ENCODE measurements at regions not wholly inside any gene's neighbourhood (a gene's known extent, or its start where the extent isn't known, plus 50 kb on each side); places are given as distances from the start of the nearest gene placed in this dataset.
"Not testable (repeated sequence)": the region's sequence is repeated elsewhere in the genome, so short reads cannot be mapped to it uniquely, and the experiment has no call there.

GRCh38 chr5:63083689-63084088, 505.1 kb downstream of the LRRC70 start:
- H3K36me3 Mint-ChIP-seq, H3K27me3 Mint-ChIP-seq, H3K4me3 Mint-ChIP-seq, H3K4me1 Mint-ChIP-seq, DNase-seq, H3K9me3 Mint-ChIP-seq, H3K27ac Mint-ChIP-seq, POLR2A ChIA-PET, ATAC-seq: not testable (repeated sequence)

GRCh38 chr5:63081402-63081801, 502.8 kb downstream of the LRRC70 start:
- Mint-ChIP-seq H3K9me3 (peaks cover 0 to 7% (median 0%) of the 10 kb centered on the region in 9 donors), H3K36me3 (no peaks in the 10 kb centered on the region), H3K4me1 (no peaks in the 10 kb centered on the region), H3K4me3 (no peak overlapping the region), H3K27ac (no peak overlapping the region), H3K27me3 (peaks cover 0 to 2% (median 0%) of the 10 kb centered on the region in 5 donors)
- POLR2A ChIA-PET = no interaction called here
- DNase-seq = no peak
- ATAC-seq = no peak

- Mint-ChIP-seq H3K27ac (no peak overlapping the region), H3K4me3 (no peak overlapping the region), H3K36me3 (no peaks in the 10 kb centered on the region), H3K27me3 (peaks cover 0 to 3% (median 0%) of the 10 kb centered on the region in 5 donors), H3K4me1 (no peaks in the 10 kb centered on the region), H3K9me3 (peaks cover 0 to 8% (median 0%) of the 10 kb centered on the region in 9 donors)
- ATAC-seq (no peak), DNase-seq (no peak)
- POLR2A ChIA-PET = no interaction called here
These were observed 491.4 kb downstream of the LRRC70 start for GRCh38 chr5:63070001-63070400.

- no peak for DNase-seq
These were observed 476.8 kb downstream of the LRRC70 start for GRCh38 chr5:63055421-63055820.

GRCh38 chr5:63053019-63053638, 474.5 kb downstream of the LRRC70 start:
- Mint-ChIP-seq H3K36me3 (no peaks in the 10 kb centered on the region), H3K27me3 (peaks cover 0 to 6% (median 0%) of the 10 kb centered on the region in 5 donors), H3K4me3 (no peak overlapping the region), H3K27ac (no peak overlapping the region), H3K9me3 (peaks cover 0 to 7% (median 0%) of the 10 kb centered on the region in 9 donors), H3K4me1 (no peaks in the 10 kb centered on the region)
- DNase-seq = no peak
- ATAC-seq = no peak
- POLR2A ChIA-PET = no interaction called here

More at GRCh38 chr5:63055421-63055820, 476.8 kb downstream of the LRRC70 start:
- POLR2A ChIA-PET = no interaction called here
- H3K27ac Mint-ChIP-seq = no peak overlapping the region
- ATAC-seq = no peak
- H3K4me3 Mint-ChIP-seq = no peak overlapping the region
- H3K9me3 Mint-ChIP-seq = peaks cover 0 to 11% (median 0%) of the 10 kb centered on the region in 9 donors
- H3K27me3 Mint-ChIP-seq = peaks cover 0 to 6% (median 0%) of the 10 kb centered on the region in 5 donors
- no peaks in the 10 kb centered on the region for H3K4me1 Mint-ChIP-seq
- no peaks in the 10 kb centered on the region for H3K36me3 Mint-ChIP-seq

- H3K27ac Mint-ChIP-seq = no peak overlapping the region
- peaks cover 0 to 6% (median 0%) of the 10 kb centered on the region in 5 donors for H3K27me3 Mint-ChIP-seq
- no peak for ATAC-seq
- peaks cover 0 to 5% (median 0%) of the 10 kb centered on the region in 9 donors for H3K9me3 Mint-ChIP-seq
- POLR2A ChIA-PET = no interaction called here
- no peaks in the 10 kb centered on the region for H3K4me1 Mint-ChIP-seq
- H3K36me3 Mint-ChIP-seq = no peaks in the 10 kb centered on the region
- no peak for DNase-seq
- H3K4me3 Mint-ChIP-seq = no peak overlapping the region
These were observed 472.3 kb downstream of the LRRC70 start for GRCh38 chr5:63050916-63051315.

GRCh38 chr5:63049935-63050334, 471.3 kb downstream of the LRRC70 start:
- no peaks in the 10 kb centered on the region for H3K4me1 Mint-ChIP-seq
- no peak for ATAC-seq
- POLR2A ChIA-PET = no interaction called here

GRCh38 chr5:63043792-63044191, 465.2 kb downstream of the LRRC70 start:
- Mint-ChIP-seq H3K4me1 (no peaks in the 10 kb centered on the region), H3K27ac (no peak overlapping the region), H3K4me3 (no peak overlapping the region), H3K36me3 (no peaks in the 10 kb centered on the region), H3K27me3 (no peaks in the 10 kb centered on the region), H3K9me3 (peaks cover 0 to 6% (median 0%) of the 10 kb centered on the region in 9 donors)
- POLR2A ChIA-PET = no interaction called here
- DNase-seq (no peak), ATAC-seq (no peak)

More at GRCh38 chr5:63049935-63050334, 471.3 kb downstream of the LRRC70 start:
- no peak for DNase-seq
- no peaks in the 10 kb centered on the region for H3K27me3 Mint-ChIP-seq
- no peak overlapping the region for H3K27ac Mint-ChIP-seq
- peaks cover 0 to 4% (median 0%) of the 10 kb centered on the region in 9 donors for H3K9me3 Mint-ChIP-seq
- H3K36me3 Mint-ChIP-seq = no peaks in the 10 kb centered on the region
- no peak overlapping the region for H3K4me3 Mint-ChIP-seq

GRCh38 chr5:63032343-63032742, 453.7 kb downstream of the LRRC70 start:
- Mint-ChIP-seq H3K27ac (no peak overlapping the region), H3K27me3 (peaks cover 0 to 9% (median 2%) of the 10 kb centered on the region in 5 donors), H3K4me3 (no peak overlapping the region), H3K4me1 (no peaks in the 10 kb centered on the region), H3K36me3 (peaks cover 0 to 24% (median 2%) of the 10 kb centered on the region in 3 donors), H3K9me3 (peaks cover 0 to 36% (median 24%) of the 10 kb centered on the region in 9 donors)
- POLR2A ChIA-PET = no interaction called here
- no peak for DNase-seq
- ATAC-seq = no peak

GRCh38 chr5:63029891-63030290, 451.3 kb downstream of the LRRC70 start:
- no peak for DNase-seq
- Mint-ChIP-seq H3K4me1 (no peaks in the 10 kb centered on the region), H3K27me3 (peaks cover 0 to 9% (median 2%) of the 10 kb centered on the region in 5 donors), H3K36me3 (peaks cover 0 to 18% (median 0%) of the 10 kb centered on the region in 3 donors), H3K9me3 (peaks cover 0 to 36% (median 24%) of the 10 kb centered on the region in 9 donors), H3K27ac (no peak overlapping the region), H3K4me3 (no peak overlapping the region)
- ATAC-seq = no peak
- POLR2A ChIA-PET = no interaction called here

GRCh38 chr5:63025679-63026078, 447.1 kb downstream of the LRRC70 start:
- Mint-ChIP-seq H3K4me1 (no peaks in the 10 kb centered on the region), H3K4me3 (peak overlapping the region in 1 of 10 donors; percentile 30), H3K36me3 (no peaks in the 10 kb centered on the region), H3K27ac (no peak overlapping the region), H3K27me3 (peaks cover 0 to 9% (median 2%) of the 10 kb centered on the region in 5 donors), H3K9me3 (peaks cover 0 to 5% (median under 1%) of the 10 kb centered on the region in 9 donors)
- no peak for DNase-seq
- POLR2A ChIA-PET = no interaction called here
- ATAC-seq = no peak

- Mint-ChIP-seq H3K27me3 (no peaks in the 10 kb centered on the region), H3K27ac (no peak overlapping the region), H3K4me3 (no peak overlapping the region), H3K36me3 (no peaks in the 10 kb centered on the region), H3K4me1 (no peaks in the 10 kb centered on the region), H3K9me3 (peaks cover 0 to 15% (median 6%) of the 10 kb centered on the region in 9 donors)
- ATAC-seq (no peak), DNase-seq (no peak)
- POLR2A ChIA-PET = no interaction called here
These were observed 443.8 kb downstream of the LRRC70 start for GRCh38 chr5:63022403-63022802.

GRCh38 chr5:63011158-63011557, 432.5 kb downstream of the LRRC70 start:
- H3K9me3 Mint-ChIP-seq = peaks cover 5 to 47% (median 24%) of the 10 kb centered on the region in 9 donors
- DNase-seq (no peak), ATAC-seq (no peak)
- H3K27me3 Mint-ChIP-seq = no peaks in the 10 kb centered on the region
- no peaks in the 10 kb centered on the region for H3K4me1 Mint-ChIP-seq
- H3K27ac Mint-ChIP-seq = no peak overlapping the region
- POLR2A ChIA-PET = no interaction called here
- no peak overlapping the region for H3K4me3 Mint-ChIP-seq
- H3K36me3 Mint-ChIP-seq = peaks cover 0 to 5% (median 0%) of the 10 kb centered on the region in 3 donors

GRCh38 chr5:63008195-63008594, 429.6 kb downstream of the LRRC70 start:
- Mint-ChIP-seq H3K9me3 (peaks cover 8 to 50% (median 25%) of the 10 kb centered on the region in 9 donors), H3K4me1 (no peaks in the 10 kb centered on the region), H3K27me3 (no peaks in the 10 kb centered on the region), H3K27ac (no peak overlapping the region), H3K36me3 (peaks cover 0 to 5% (median 0%) of the 10 kb centered on the region in 3 donors), H3K4me3 (no peak overlapping the region)
- ATAC-seq (no peak), DNase-seq (peak in 1 of 10 donors; percentile 2)
- POLR2A ChIA-PET = no interaction called here

Measured in naive thymus-derived CD8-positive, alpha-beta T cell (primary cell).